Fibroblast of lung (primary cell): ENCODE measurements at regions not wholly inside any gene's neighbourhood (a gene's known extent, or its start where the extent isn't known, plus 50 kb on each side); places are given as distances from the start of the nearest gene placed in this dataset.

Experiments
- EZH2 ChIP-seq: IDR thresholded peaks from 2 replicates; pipeline ENCODE4 v1.5.1; 2012; ENCODE audit warnings: low read length, control low read depth, mild to moderate bottlenecking; ENCODE audit errors: missing control alignments
- TF ChIP-seq, protein P1 (sequence below), 2 donors: IDR thresholded peaks in 1 of 2; conservative IDR thresholded peaks in 1 of 2; 1 replicate in 1 of 2; 2 replicates in 1 of 2; pipeline ENCODE4 v1.5.1; 2011 to 2012; ENCODE audit warnings: low read length in 2 of 2, control low read depth in 1 of 2, inconsistent platforms in 1 of 2, low read depth in 1 of 2, mild to moderate bottlenecking in 1 of 2

DNA sequence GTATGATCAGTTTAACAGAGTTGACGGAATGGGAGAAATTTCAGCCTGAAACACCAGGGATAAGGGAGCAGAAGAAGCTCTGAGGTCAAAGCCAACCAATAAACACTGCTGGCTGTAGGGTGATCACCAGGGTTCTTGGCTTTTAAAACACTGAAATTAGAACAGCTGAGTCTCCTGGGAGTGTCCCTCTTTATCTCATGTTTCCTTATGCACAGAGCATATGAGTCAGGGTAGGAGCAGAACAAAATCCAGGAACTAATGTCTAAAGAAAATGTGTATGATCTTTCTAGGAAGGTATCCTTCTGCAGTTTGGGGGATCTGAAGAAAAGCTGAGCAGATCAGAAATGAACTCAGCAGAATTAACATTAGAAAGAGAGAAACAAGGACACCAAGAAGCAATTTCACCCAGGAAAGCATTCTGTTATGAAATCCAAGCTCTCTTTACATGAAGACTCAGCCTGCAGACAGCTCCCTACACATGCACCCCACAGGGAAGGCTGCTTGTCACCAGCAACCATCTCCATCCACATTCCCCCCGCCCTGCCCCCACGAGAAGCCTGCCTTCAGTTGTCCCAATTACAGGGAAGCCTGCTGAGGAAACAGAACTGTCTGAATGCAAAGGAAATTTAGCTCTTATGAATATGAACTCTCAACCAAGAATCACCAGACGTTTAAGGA, 469.7 kb downstream of the PDCD6IP start:
- TF ChIP-seq, protein P1, sequence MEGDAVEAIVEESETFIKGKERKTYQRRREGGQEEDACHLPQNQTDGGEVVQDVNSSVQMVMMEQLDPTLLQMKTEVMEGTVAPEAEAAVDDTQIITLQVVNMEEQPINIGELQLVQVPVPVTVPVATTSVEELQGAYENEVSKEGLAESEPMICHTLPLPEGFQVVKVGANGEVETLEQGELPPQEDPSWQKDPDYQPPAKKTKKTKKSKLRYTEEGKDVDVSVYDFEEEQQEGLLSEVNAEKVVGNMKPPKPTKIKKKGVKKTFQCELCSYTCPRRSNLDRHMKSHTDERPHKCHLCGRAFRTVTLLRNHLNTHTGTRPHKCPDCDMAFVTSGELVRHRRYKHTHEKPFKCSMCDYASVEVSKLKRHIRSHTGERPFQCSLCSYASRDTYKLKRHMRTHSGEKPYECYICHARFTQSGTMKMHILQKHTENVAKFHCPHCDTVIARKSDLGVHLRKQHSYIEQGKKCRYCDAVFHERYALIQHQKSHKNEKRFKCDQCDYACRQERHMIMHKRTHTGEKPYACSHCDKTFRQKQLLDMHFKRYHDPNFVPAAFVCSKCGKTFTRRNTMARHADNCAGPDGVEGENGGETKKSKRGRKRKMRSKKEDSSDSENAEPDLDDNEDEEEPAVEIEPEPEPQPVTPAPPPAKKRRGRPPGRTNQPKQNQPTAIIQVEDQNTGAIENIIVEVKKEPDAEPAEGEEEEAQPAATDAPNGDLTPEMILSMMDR (conservative IDR thresholded peaks at IDR 0.05 in 1 of 2, IDR thresholded peaks at IDR 0.05 in 1 of 2; ENCODE audit: low read depth in 1 of 2, low read length in 2 of 2), result no peak
- TF ChIP-seq EZH2, result no peak
